ENCODE measurements at regions not wholly inside any gene's neighbourhood (a gene's known extent, or its start where the extent isn't known, plus 50 kb on each side); places are given as distances from the start of the nearest gene placed in this dataset.

GRCh38 chr1:201645956-201646355 is 107.0 kb downstream of the NAV1 start:
- H3K9me3 ChIP-seq (ENCODE audit: low read length), result no peaks in the 10 kb centered on the region
- no peak overlapping the region for H3K27ac ChIP-seq (ENCODE audit: low read length)
- no peaks in the 10 kb centered on the region for H4K20me1 ChIP-seq (ENCODE audit: insufficient read depth)
- no peak for TF ChIP-seq MXI1 (conservative IDR thresholded peaks at IDR 0.05; ENCODE audit: poor library complexity, severe bottlenecking)
- no peak for TF ChIP-seq SMC3 (conservative IDR thresholded peaks at IDR 0.05; ENCODE audit: poor library complexity)
- no peak for TF ChIP-seq REST (IDR thresholded peaks at IDR 0.05; ENCODE audit: borderline replicate concordance)
- TF ChIP-seq TAF1 (IDR thresholded peaks at IDR 0.05; ENCODE audit: low read depth), result no peak
- no peak for TF ChIP-seq POLR2AphosphoS5 (IDR thresholded peaks at IDR 0.05)
- TF ChIP-seq RAD21 (conservative IDR thresholded peaks at IDR 0.05), result no peak
- no peak for TF ChIP-seq CTCF (IDR thresholded peaks at IDR 0.05; ENCODE audit: poor library complexity, severe bottlenecking)
- no peak for TF ChIP-seq EZH2 (IDR thresholded peaks at IDR 0.05; ENCODE audit: borderline replicate concordance, insufficient read depth, low read length, poor library complexity, severe bottlenecking)
- TF ChIP-seq EP300 (conservative IDR thresholded peaks at IDR 0.05; ENCODE audit: poor library complexity, severe bottlenecking), result no peak
- H2AFZ ChIP-seq (ENCODE audit: low read depth, low read length), result no peak overlapping the region
- H3K4me3 ChIP-seq (ENCODE audit: low read length), result peak overlapping the region; percentile 100
- no peaks in the 10 kb centered on the region for H3K27me3 ChIP-seq (ENCODE audit: insufficient read depth, low read depth, low read length)
- H3K9me2 ChIP-seq (ENCODE audit: insufficient read depth, low read length), result no peaks in the 10 kb centered on the region
- H3K36me3 ChIP-seq (ENCODE audit: insufficient read depth, low read length), result no peaks in the 10 kb centered on the region
- no peak overlapping the region for H3K4me2 ChIP-seq (ENCODE audit: low read length)
- H3K9ac ChIP-seq (ENCODE audit: low read length), result no peak overlapping the region
- H3F3A ChIP-seq (ENCODE audit: insufficient read depth, low read length, poor library complexity, severe bottlenecking), result no peaks in the 10 kb centered on the region
- peaks cover 44% of the 10 kb centered on the region for H3K79me2 ChIP-seq (replicated peaks; ENCODE audit: insufficient read depth, low read length)

GRCh38 chr1:201646411-201647022 is 107.6 kb downstream of the NAV1 start:
- Histone ChIP-seq H3K9ac (ENCODE audit: low read length) (peak overlapping the region; percentile 99), H3K9me2 (ENCODE audit: insufficient read depth, low read length) (no peaks in the 10 kb centered on the region), H3K79me2 (replicated peaks; ENCODE audit: insufficient read depth, low read length) (peaks cover 50% of the 10 kb centered on the region), H3K27ac (ENCODE audit: low read length) (peak overlapping the region; percentile 99), H3K27me3 (ENCODE audit: insufficient read depth, low read depth, low read length) (no peaks in the 10 kb centered on the region), H3F3A (ENCODE audit: insufficient read depth, low read length, poor library complexity, severe bottlenecking) (no peaks in the 10 kb centered on the region), H2AFZ (ENCODE audit: low read depth, low read length) (no peak overlapping the region), H3K36me3 (ENCODE audit: insufficient read depth, low read length) (no peaks in the 10 kb centered on the region), H4K20me1 (ENCODE audit: insufficient read depth) (no peaks in the 10 kb centered on the region), H3K4me2 (ENCODE audit: low read length) (peak overlapping the region; percentile 89), H3K9me3 (ENCODE audit: low read length) (no peaks in the 10 kb centered on the region), H3K4me3 (ENCODE audit: low read length) (peak overlapping the region; percentile 100)
- TF ChIP-seq EP300 (conservative IDR thresholded peaks at IDR 0.05; ENCODE audit: poor library complexity, severe bottlenecking) (no peak), POLR2AphosphoS5 (IDR thresholded peaks at IDR 0.05) (peak; percentile 22)
